AG08395 (cell line): ENCODE measurements at regions not wholly inside any gene's neighbourhood (a gene's known extent, or its start where the extent isn't known, plus 50 kb on each side); places are given as distances from the start of the nearest gene placed in this dataset.

Experiments
- DNase-seq: peaks from one replicate; pipeline ENCODE4 v3.0.0; 2012; ENCODE audit warnings: mixed read lengths, low spot score

DNA sequence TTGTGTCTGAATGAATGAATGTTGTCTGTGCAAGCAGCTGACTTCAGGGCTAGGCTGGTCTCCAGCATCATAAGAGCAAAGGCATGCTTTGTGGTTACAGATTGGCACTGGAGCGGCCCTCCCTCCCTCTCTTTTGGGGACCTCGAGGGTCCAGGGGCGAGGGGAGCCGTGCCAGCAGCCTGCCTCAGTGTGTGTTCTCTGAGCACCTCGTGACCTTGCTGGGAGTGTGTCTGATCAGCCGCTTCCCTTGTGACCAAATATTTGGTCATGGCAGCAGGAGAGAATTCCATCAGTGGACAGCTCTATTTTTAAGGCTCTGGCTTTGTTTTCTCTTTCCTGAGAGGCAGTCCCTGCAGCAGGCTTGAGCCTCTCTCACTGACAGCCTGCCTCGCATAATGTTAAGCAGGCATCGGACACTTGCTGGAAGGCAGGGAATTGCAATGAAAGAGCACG lies 329.7 kb downstream of the UQCRFS1 start:
- peak; percentile 62 for DNase-seq

DNA sequence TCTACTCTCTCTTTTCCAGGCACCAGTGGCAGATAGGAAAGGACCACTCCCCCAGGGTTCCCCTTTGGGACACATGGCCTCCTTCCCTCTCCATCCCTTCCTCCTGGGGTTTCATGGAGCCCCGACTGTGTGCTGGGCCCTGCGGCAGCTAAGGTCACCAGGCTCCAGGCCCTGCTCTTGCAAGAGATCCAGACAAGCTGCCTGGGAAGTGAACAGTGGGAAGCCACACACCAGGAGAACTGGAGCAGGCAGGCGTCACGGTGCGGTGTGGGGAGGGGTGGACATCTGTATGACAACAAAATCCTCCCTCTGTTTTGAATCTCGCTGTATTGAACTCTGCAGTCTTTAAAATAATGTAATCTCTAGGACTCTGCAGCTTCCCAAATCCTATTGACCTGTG lies 330.1 kb downstream of the UQCRFS1 start:
- no peak for DNase-seq

DNA sequence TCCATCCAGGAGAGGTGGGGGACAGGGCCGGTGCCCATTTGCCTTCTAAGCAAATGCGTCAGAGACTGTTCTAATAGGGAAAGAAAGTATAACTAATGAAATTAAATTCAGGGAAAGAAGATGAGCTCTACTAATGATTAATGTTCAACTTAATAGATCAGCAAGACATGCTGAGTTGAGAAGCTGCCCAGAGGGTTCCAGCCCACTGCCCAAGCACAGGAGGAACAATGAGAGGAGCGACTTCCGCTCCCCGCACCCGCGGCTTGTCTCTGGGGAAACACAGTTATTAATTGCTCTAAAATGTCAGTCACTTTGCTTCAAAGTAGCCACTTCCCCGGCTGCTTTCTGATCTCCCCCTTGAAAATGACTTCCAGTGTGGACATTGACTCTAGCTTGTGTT lies 331.3 kb downstream of the UQCRFS1 start:
- DNase-seq, result no peak

DNA sequence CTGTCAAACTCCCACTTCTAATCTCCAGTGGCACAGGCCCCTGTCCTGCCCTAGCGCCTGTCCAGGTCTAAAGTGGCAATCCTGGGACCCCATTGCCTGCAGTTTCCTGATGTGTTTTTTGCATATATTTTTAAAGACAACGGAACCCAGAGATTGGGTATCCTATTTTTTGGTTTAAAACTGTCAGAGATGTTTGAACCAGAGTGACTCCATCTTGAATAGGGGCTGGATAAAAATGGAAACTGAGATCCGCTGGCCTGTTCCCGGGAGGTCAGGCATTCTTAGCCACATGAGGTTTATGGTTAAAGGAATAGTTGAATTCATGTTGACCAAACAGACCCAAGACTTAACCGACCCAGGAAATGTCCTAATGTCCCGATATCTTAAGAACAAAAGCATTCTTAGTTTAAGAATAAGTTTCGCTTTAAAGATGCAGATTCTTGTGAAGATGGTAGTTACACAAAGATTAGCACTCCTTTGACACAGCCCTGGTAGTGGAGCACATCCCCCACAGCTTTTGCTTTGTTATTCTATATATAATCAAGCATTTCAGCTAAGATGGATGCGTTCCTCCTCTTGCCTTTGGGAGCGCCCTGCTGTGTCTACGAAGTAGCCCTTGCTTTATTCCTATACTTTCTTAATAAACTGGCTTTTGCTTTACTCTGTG lies 332.1 kb downstream of the UQCRFS1 start:
- DNase-seq, result no peak

DNA sequence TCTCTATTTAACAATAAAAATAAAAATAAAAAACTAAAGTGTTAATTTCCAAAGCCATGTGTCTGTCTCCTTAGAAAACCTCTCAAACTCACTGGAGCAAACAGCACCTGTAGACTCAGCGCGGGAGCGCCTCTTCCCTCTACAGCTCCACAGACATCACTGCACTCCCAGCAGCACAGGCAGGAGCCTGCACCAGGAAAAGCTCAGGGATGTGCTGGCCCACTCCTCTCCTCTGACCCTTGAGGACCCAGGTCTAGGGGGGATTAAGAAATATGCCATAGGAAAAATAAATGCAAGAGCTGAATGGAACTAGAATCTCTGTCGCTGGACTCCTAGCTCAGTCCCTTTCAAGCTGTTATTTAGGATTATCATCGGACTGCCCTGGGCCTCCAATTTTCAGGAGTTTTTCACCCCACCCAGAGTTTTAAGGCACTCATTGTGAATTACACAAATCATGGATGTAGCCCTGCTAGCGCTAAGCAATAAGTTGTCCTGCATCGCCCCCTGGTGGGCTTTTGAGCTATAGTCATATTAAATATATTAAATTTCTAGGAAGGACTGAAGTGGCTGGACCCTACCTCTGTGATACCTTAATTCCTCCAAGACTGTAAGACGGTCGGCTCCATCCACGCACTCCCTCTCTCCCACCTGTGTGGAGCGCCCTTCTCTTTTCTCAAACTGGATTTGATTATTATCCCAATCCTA lies 333.9 kb downstream of the UQCRFS1 start:
- DNase-seq, result peak; percentile 76

DNA sequence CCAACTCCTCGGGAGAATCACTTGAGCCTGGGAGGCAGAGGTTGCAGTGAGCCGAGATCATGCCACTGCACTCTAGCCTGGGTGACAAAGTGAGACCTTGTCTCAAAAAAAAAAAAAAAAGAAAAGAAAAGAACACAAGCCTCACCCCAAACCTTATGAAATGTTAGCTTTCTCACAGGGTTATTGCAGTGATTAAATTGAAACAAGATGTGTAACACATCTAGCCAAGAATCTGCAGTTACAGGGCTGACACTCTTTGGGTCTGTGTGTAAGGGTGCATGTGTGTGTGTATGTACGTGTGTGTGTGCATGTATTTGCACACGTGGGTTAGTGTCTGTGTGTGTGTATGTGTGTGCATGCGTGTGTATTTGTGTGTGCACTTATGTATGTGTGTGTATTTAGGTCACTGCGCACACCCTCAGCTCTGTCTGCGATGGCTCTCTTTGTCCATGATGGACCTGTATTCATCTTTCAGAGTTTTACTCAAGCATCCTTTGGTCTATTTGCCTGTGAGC lies 336.3 kb downstream of the UQCRFS1 start:
- no peak for DNase-seq

DNA sequence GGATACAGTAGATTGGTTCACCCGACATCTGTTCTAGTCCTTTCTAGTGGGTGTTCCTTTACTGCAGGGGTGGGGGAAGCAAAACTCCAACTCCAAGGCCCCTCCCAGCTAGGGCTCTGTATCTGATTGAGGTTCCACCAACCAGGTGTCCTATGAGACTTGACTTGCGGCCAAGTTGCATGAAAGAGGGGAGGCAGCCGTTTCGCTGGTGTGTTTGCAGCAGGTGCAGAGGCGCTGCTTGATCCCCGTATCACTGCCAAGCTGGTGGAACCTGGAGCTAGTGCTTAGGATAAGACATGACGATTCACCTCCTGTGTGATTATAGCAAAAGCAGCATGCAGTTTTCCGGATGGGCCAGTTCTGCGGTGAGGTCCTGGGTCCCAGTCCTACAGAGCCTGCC lies 338.2 kb downstream of the UQCRFS1 start:
- no peak for DNase-seq

DNA sequence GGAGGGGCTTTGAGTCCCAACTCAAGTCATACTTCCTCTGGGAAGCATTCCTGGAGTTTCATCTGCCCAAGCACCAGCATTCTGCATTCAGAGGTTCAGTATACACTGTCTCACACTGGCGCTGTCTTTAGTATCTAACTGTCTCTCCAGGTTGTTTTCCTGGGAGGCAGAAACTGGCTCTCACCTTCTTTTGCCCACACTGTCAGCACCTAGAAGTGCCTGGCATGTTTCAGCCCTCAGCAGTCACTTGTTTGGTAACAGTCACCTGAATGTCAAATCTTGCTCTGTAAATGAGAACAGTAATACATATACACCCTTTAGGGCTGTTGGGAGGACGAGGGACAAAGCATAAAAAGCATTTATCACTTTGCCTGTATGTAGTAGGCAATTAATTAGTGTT lies 339.6 kb downstream of the UQCRFS1 start:
- DNase-seq, result no peak

DNA sequence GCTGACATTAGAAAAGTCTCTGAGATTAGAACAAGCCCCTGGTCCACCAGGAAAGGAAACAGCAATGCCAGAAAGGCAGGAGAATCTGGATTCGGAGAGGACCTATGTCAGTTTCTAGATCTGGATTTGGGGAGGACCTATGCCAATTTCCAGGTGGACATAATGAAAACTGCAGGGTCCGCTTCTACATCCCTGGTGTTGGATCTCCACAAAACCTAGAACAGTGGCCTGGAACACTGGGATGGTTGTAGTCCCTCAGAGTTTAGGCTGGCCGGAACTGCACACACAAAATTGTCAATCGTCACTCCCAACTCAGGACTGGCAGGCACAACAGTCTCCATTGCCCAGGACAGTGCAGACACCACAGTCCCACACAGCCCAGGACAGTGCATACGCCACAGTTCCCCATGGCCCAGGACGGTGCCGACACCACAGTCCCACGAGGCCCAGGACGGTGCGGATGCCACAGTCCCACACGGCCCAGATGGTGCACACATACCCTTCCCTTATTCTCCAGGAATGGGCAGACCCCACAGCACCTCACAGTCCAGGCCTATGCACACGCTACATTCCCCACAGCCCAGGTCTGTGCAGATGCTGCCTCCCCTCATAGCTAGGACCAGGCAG lies 341.7 kb downstream of the UQCRFS1 start:
- DNase-seq, result no peak

DNA sequence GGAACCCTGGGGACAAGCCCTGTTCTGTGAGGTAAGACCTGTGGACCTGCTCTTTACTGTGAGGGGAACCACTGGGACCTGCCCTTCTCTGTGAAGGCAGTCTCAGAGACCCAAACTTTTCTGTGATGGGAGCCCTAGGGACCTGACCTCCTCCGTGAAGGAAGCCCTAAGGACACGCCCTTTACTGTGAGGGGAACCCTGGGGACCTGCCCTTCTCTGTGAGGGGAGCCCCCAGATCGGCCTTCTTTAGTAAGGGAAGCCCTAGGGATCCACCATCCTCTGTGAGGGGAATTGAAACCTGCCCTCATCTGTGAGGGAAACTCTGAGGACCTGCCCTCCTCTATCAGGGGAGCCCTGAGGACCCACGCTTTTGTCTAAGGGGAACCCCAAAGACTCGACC lies 343.5 kb downstream of the UQCRFS1 start:
- no peak for DNase-seq

DNA sequence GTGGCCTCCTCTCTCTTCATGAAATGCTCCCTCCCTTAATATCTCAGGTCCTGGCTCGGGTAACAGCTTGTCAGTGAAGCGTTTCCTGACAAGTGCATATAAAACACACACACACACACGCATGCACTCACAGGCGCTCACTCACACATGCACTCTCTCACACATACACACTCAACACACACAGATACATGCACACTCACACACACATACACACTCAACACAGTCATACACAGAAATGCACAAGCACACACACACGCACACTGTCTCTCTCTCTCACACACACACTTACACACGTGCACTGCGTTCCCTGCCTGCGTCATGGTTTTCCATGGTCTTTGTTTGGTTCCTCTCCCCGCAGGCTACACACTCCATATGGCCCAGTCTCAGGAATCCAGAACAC lies 344.1 kb downstream of the UQCRFS1 start:
- no peak for DNase-seq

DNA sequence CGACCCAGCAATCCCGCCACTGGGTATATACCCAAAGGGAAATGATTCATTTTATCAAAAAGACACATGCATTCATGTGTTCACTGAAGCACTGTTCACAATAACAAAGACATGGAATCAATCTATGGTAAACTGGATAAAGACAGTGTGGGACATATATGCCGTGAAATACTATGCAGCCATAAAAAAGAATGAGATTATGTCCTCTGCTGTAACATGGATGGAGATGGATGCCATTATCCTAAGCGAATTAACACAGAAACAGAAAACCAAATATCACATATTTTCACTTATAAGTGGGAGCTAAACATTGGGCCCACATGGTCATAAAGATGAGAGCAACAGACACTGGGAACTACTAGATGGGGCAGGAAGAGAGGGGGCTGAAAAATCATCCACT lies 345.0 kb downstream of the UQCRFS1 start:
- DNase-seq, result no peak

DNA sequence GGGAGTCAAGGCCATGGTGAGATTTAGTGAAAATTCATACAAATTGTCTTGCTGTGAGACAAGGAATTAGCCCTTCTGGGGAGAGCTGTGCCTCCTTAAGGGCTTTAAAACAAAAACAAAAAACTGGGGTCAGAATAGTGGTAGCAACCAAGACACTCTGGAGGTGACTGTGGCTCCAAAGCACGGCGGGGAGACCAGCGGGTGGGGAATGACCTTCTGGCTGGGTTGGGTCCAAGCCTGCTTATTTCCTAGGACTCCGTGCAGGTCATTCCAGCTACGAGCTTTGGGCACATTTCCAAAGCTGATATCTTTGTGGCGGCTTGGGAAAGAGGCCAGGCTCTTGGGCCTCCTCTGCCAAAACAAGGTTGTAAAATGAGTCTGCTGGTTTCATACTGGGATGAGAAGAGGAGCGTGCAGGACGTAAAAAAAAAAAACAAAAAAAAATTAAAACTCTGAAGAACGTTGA lies 348.3 kb downstream of the UQCRFS1 start:
- no peak for DNase-seq

DNA sequence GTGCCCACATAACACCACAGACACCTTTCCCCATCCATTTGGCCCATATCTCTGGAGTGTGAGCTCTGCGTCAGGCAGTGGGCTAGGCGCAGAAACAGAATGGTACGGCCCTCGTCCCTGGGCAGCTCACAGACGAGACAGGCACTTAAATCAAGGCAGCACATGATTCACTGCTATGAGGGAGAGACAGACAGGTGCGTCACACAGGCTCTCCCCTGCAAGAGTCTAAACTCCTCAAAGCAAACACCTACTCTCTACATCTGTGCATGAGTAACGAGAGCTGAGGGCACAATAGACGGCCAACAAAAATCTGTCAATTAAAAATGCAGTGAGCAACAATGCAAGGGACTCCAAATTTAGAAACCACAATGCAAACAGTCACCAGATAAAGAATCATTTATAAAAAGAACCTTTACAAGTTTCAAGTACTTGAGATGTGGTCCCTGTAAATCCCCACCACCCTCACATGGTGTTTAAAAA lies 348.9 kb downstream of the UQCRFS1 start:
- no peak for DNase-seq

DNA sequence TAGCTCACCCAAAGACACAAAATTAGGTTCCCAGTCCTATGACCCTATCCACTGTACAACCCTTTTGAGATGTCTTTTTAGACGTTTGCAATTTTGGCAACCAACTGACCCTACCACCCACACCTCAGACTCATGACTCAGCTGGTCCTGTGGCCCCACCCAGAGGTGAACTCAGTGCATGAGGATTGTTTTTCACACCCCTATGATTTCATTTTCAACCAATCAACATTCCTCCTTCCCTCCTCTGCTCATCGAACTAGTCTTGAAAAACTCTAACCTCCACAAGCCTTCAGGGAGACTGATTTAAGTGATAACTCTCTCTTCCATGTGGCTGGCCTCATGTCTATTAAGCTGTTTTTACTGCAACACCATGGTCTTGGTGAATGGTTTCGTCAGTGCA lies 350.7 kb downstream of the UQCRFS1 start:
- DNase-seq, result no peak

DNA sequence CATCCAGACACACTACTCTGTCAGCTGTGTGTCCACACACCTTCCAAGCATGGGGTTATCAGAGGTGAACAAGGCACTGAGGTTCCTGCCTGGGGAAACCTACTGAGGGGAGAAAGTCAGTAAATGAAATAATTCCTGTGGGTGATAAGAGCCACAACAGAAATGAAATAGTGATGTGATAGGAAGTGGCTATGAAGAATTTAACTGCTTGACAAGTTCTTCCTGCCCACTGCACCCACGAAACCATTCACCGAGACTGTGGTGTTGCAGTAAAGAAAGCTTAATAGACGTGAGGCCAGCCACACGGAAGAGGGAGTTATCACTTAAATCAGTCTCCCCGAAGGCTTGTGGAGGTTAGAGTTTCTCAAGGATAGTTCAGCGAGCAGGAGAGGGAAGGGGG lies 353.1 kb downstream of the UQCRFS1 start:
- no peak for DNase-seq

DNA sequence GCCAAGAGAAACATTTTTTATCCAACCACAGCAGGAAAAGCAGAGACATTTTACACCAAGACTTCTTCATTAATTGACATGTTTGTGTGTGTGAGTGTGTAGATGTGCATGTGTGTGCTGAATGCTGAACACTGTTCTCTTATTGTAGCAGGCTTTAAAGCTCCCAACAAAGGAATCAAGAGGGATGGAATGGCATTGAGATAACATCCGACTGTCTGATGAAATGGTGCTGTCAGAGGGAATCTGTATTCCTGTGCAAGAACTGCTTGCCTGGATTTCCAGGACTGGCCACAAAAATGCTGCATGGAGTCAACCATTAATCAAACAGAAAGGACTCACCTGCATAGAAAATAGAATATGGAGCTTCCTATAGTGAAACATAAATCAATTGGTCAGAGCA lies 354.0 kb downstream of the UQCRFS1 start:
- DNase-seq, result no peak

DNA sequence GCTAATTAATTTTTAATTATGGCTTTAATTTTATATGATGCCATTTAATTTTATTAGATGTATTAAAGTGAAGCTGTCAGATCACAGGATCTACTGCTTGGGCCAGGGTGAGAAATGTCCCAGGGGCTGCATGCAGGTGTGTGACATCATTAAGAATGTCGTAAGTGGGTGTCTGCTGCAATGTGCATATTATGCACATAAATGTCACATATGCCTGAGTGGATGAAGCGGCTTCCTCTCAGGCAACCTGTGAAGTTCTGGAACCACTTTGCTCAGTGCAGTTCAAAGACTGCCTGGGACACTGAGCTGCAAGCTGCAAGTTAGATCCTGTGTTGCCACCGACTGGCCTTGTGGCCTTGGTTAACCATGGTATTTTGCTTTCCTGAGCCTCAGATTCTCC lies 355.0 kb downstream of the UQCRFS1 start:
- no peak for DNase-seq

DNA sequence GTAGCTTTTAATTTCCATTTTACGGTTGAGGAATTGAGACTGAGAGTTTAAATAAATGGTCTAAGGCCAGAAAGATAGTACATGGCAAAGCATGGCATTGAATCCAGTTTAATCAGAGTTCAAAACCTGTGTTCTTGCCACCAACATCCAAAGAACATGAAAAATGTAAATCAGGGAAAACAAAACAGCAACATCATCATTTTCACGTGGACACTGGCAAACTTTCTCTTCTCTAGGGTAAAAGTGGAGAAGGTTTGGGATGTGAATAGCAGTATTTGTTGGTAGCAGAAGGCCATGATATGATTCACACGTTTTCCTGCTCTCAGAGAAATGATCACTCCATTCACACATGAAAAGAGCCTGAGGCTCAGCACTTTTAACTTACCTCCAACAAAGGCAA lies 357.7 kb downstream of the UQCRFS1 start:
- no peak for DNase-seq

DNA sequence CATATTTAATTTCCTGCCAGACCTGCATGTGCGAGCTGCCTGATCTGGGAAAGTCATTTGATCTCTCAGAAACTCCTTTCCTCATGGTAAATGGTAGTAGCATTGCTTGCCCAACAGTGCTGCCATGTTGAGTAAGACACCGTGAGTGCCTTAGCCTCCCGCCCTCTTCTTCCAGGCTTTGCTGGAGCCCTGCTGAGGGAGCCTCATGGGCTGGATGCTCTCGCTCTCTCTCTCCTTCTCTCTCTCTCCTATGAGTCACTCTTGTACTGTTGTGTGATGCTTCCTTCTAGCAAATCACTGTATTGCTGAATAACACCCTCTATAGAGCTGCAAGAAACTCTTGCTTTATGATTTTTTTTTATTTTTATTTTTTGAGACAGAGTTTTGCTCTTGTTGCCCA lies 365.5 kb downstream of the UQCRFS1 start:
- DNase-seq, result peak; percentile 11

DNA sequence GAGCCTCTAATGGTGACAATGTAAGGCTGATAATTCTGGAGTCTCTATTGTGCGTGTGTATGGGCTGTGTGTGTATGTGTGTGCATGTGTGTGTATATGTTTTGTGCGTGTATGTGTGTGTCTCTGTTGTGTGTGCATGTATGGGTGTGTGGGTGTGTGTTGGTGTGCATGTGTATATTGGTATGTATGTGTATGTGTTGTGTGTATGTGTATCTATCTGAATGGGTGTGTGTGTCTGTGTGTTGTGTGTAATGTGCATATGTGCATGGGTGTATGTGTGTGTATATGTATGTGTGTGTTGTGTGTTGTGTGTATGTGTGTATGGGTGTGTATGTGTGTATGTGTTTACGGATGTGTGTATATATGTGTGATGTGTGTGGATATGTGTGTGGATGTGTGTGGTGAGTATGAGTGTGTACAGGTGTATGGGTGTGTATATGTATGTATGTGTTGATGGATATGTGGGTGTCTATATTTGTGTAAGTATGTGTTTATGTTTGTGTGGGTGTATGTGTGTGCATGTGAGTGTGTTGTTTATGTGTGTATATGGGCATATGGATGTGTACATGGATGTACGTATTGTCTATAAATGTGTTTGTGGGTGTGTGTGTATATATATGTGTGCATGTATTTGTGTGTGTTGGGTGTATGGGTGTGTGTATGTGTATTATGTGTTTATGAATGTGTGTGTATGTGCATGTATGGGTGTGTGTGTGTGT lies 366.7 kb downstream of the UQCRFS1 start:
- no peak for DNase-seq

DNA sequence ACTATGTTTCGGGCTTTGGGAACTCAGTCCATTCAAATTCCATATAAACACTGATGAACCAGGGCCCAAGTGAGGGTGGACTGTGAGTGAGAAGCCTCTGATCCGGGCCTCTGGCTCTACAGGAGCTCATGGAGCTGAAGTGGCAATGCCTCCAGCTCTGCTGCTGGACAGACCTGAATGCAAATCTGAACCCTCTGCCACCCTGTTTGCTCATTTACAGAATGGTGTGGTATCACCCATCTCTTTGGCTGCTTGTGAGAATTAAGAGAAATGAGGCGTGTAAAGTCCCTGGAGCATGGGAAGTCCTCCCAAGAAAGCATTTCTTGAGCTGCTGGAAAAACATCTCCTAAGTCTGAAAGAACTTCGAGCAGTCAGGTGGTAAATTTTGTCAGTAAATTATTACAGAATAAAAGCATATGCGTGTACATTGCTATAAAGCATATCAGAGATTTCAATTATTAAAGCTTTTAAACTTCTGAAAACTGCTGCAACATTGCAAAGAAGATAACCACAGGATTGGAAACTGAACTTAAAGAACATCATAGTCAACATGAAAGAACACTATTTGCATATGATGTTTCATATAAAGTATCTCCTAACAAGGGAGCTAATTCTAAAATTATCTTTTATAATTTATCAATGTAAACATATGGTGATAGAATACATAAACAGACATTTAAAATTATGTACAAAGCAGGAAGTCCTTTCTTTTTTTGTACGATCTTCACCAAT lies 369.0 kb downstream of the UQCRFS1 start:
- no peak for DNase-seq
